B cell (primary cell): ENCODE measurements at regions not wholly inside any gene's neighbourhood (a gene's known extent, or its start where the extent isn't known, plus 50 kb on each side); places are given as distances from the start of the nearest gene placed in this dataset.

ENCODE experiments used
- ATAC-seq: fragments of 200-7000 bp; cut with Tn5 transposase; one replicate; pipeline ENCODE4 v1.10.0; 2021; ENCODE audit warnings: low read depth, mild to moderate bottlenecking, moderate number of reproducible peaks, moderate library complexity
- CTCF ChIA-PET: fragments of 350-600 bp; sonication (Branson Sonifier 250); formaldehyde crosslinking; loops from one replicate; lab custom pipeline; 2021; ENCODE audit warnings: antibody characterized with exemption, inconsistent platforms; lab: Charles Lee
- POLR2A ChIA-PET: fragments of 350-600 bp; sonication (Branson Sonifier 250); formaldehyde crosslinking; loops from one replicate; lab custom pipeline; 2021; ENCODE audit warnings: antibody characterized with exemption; lab: Charles Lee
- DNase-seq: peaks from one replicate; pipeline ENCODE4 v3.0.0; 2013
- H2AFZ ChIP-seq: 2 replicates; pipeline ENCODE4 v1.6.1; 2012; ENCODE audit warnings: mild to moderate bottlenecking, low read depth, low read length; ENCODE audit not compliant: insufficient read depth, poor library complexity, severe bottlenecking
- H3K27ac ChIP-seq, 2 donors: 1 replicate in 1 of 2; 2 replicates in 1 of 2; pipeline ENCODE4 v1.5.1; 2012 to 2013; ENCODE audit warnings: low read length in 2 of 2, mild to moderate bottlenecking in 2 of 2, moderate library complexity in 1 of 2
- H3K27me3 ChIP-seq, 4 experiments: fragments of 200-600 bp in 1 of 4; sonication (generic) in 1 of 4; replicated peaks in 1 of 4; 1 replicate in 2 of 4; 2 replicates in 2 of 4; pipeline versions ENCODE4 v1.6.1 to v1.7.0; 2013 to 2016; ENCODE audit warnings: low read length in 3 of 4, mild to moderate bottlenecking in 2 of 4, mixed read lengths in 1 of 4, moderate library complexity in 1 of 4; ENCODE audit not compliant: insufficient read depth in 4 of 4, control insufficient read depth in 3 of 4; ENCODE audit errors: control extremely low read depth in 1 of 4
- H3K36me3 ChIP-seq, 2 experiments: replicated peaks in 1 of 2; 1 replicate in 1 of 2; 2 replicates in 1 of 2; pipeline versions ENCODE4 v1.6.1 to v1.7.1; 2013; ENCODE audit warnings: low read length in 1 of 2; ENCODE audit not compliant: insufficient read depth in 2 of 2, control insufficient read depth in 1 of 2; ENCODE audit errors: control extremely low read depth in 1 of 2, extremely low read depth in 1 of 2
- H3K4me1 ChIP-seq, 2 donors: fragments of 200-600 bp in 1 of 2; sonication (generic) in 1 of 2; 1 replicate in 1 of 2; 2 replicates in 1 of 2; pipeline versions ENCODE4 v1.5.1 to v1.6.1; 2013 to 2017; ENCODE audit warnings: low read length in 2 of 2; ENCODE audit not compliant: control insufficient read depth in 2 of 2, insufficient read depth in 2 of 2
- H3K4me2 ChIP-seq: replicated peaks from 2 replicates; pipeline ENCODE3; 2012; ENCODE audit warnings: mild to moderate bottlenecking, low read depth, low read length; ENCODE audit not compliant: poor library complexity, severe bottlenecking
- H3K4me3 ChIP-seq, 5 experiments: fragments of 200-600 bp in 1 of 5; sonication (generic) in 1 of 5; 1 replicate in 3 of 5; 2 replicates in 2 of 5; pipeline versions ENCODE4 v1.5.1 to v1.7.0; 2011 to 2016; ENCODE audit warnings: low read length in 4 of 5, mild to moderate bottlenecking in 4 of 5, low read depth in 2 of 5, control low read depth in 1 of 5, moderate library complexity in 1 of 5; ENCODE audit not compliant: insufficient read depth in 1 of 5; ENCODE audit errors: control extremely low read depth in 1 of 5, extremely low read depth in 1 of 5
- H3K79me2 ChIP-seq: fragments of 200-600 bp; sonication (generic); one replicate; pipeline ENCODE4 v1.6.0; 2016; ENCODE audit warnings: low read length; ENCODE audit not compliant: control insufficient read depth, insufficient read depth
- H3K9ac ChIP-seq: fragments of 200-600 bp; sonication (generic); 2 replicates; pipeline ENCODE4 v1.6.1; 2017; ENCODE audit warnings: mild to moderate bottlenecking, low read length, moderate library complexity
- H3K9me3 ChIP-seq, 3 donors: one replicate each; pipeline versions ENCODE4 v1.6.1 to v1.7.1; 2013; ENCODE audit warnings: low read length in 2 of 3; ENCODE audit not compliant: control insufficient read depth in 2 of 3, insufficient read depth in 1 of 3; ENCODE audit errors: control extremely low read depth in 1 of 3
- H4K20me1 ChIP-seq: 2 replicates; pipeline ENCODE4 v1.6.0; 2012; ENCODE audit warnings: mild to moderate bottlenecking, low read length; ENCODE audit not compliant: insufficient read depth, control insufficient read depth, poor library complexity, severe bottlenecking
- H3K27ac Mint-ChIP-seq: one replicate; pipeline ENCODE4 v1.8.0; 2021; ENCODE audit warnings: mixed read lengths
- H3K27me3 Mint-ChIP-seq: one replicate; pipeline ENCODE4 v1.8.0; 2021; ENCODE audit warnings: mixed read lengths
- H3K4me1 Mint-ChIP-seq: one replicate; pipeline ENCODE4 v1.8.0; 2021; ENCODE audit warnings: mixed read lengths
- H3K4me3 Mint-ChIP-seq: one replicate; pipeline ENCODE4 v1.8.0; 2021; ENCODE audit warnings: mixed read lengths
- H3K9me3 Mint-ChIP-seq: one replicate; pipeline ENCODE4 v1.8.0; 2022; ENCODE audit warnings: mixed read lengths; ENCODE audit not compliant: insufficient read depth
- EZH2 ChIP-seq: IDR thresholded peaks from 2 replicates; pipeline ENCODE4 v1.6.1; 2012; ENCODE audit warnings: borderline replicate concordance, low read depth, mild to moderate bottlenecking, moderate library complexity, low read length; ENCODE audit not compliant: insufficient read depth, poor library complexity, severe bottlenecking
- WGBS: methylation state at CpG from one replicate; pipeline ENCODE4 v1.1.5; 2013; ENCODE audit warnings: missing lambda C conversion rate; ENCODE audit not compliant: insufficient coverage; 5-methylcytosine and 5-hydroxymethylcytosine counted together
- intact Hi-C: fragments of 100-400 bp; cut with micrococcal nuclease; formaldehyde crosslinking; loops from one replicate; pipeline ENCODE4 v1.10.0; 2022
- TF ChIP-seq, protein P1 (sequence below): fragments of 200-600 bp; IDR thresholded peaks from one replicate; pipeline ENCODE4 v1.8.0; 2022; ENCODE audit warnings: antibody characterized with exemption, mild to moderate bottlenecking

DNA sequence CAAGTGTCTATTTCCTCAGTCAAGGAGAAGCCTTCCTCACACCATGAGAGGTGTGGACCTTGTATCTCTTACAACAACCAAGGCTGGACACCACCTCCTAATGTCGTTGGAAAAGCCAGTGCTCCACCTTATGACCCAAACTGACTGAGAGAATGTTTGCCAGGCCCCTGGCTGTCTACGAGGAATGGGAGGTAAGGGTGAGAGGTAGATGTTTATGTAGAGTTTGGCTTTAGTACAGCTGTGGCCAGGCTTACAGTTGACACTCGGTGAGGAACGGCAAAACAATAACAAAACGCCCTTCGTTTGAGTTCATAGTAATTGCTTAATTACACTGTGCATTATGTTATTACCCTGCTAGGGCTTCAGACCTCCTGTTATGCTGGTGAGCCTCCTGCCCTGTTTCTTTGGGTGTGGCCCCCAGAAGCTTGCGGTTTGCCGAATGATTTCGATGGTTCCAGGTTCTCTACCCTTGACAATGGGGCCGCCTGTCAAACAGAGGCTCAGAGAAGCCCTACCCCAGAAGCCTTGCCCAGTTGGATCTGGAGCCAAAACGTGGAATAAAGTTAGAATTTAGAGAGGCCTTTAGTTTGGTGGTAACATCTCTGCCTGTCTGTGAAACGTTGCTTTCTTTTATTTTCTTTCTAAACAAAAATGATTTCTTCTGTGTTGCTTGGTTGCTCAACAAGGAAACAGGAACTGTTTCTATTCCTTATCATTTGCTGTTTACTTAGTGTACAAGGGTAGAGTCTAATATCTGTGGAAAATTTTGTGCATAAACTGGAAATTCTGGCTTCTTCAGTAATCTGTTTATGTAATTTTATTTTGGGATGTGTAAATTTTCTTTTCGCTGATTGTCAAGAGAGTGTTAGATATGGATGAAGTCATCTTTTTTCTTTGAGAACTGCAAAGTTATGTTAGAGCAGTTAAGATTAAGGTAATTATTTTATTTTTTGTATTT is 60.4 kb upstream of the FOXQ1 start:
- Histone ChIP-seq H3K79me2 (no peaks in the 10 kb centered on the region), H2AFZ (no peak overlapping the region), H3K4me3 (no peak overlapping the region), H3K27me3 (no peaks in the 10 kb centered on the region), H3K36me3 (no peaks in the 10 kb centered on the region), H3K4me2 (no peak overlapping the region), H4K20me1 (no peaks in the 10 kb centered on the region), H3K9ac (no peak overlapping the region), H3K9me3 (peaks cover 0 to 6% (median 0%) of the 10 kb centered on the region in 3 donors), H3K27ac (no peak overlapping the region), H3K4me1 (no peaks in the 10 kb centered on the region)
- DNase-seq = no peak
- ChIA-PET CTCF (no interaction called here), POLR2A (no interaction called here)
- TF ChIP-seq, protein P1, sequence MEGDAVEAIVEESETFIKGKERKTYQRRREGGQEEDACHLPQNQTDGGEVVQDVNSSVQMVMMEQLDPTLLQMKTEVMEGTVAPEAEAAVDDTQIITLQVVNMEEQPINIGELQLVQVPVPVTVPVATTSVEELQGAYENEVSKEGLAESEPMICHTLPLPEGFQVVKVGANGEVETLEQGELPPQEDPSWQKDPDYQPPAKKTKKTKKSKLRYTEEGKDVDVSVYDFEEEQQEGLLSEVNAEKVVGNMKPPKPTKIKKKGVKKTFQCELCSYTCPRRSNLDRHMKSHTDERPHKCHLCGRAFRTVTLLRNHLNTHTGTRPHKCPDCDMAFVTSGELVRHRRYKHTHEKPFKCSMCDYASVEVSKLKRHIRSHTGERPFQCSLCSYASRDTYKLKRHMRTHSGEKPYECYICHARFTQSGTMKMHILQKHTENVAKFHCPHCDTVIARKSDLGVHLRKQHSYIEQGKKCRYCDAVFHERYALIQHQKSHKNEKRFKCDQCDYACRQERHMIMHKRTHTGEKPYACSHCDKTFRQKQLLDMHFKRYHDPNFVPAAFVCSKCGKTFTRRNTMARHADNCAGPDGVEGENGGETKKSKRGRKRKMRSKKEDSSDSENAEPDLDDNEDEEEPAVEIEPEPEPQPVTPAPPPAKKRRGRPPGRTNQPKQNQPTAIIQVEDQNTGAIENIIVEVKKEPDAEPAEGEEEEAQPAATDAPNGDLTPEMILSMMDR = no peak
- TF ChIP-seq EZH2 = no peak
- no peak for ATAC-seq
- intact Hi-C loops = no loop called here
- H3K9me3 Mint-ChIP-seq = peaks cover 4% of the 10 kb centered on the region
- peaks cover 12% of the 10 kb centered on the region for H3K27me3 Mint-ChIP-seq
- H3K4me1 Mint-ChIP-seq = no peaks in the 10 kb centered on the region
- WGBS = 95% methylated on average over 9 of the region's 13 CpGs
- no peak overlapping the region for H3K27ac Mint-ChIP-seq
- H3K4me3 Mint-ChIP-seq = no peak overlapping the region

DNA sequence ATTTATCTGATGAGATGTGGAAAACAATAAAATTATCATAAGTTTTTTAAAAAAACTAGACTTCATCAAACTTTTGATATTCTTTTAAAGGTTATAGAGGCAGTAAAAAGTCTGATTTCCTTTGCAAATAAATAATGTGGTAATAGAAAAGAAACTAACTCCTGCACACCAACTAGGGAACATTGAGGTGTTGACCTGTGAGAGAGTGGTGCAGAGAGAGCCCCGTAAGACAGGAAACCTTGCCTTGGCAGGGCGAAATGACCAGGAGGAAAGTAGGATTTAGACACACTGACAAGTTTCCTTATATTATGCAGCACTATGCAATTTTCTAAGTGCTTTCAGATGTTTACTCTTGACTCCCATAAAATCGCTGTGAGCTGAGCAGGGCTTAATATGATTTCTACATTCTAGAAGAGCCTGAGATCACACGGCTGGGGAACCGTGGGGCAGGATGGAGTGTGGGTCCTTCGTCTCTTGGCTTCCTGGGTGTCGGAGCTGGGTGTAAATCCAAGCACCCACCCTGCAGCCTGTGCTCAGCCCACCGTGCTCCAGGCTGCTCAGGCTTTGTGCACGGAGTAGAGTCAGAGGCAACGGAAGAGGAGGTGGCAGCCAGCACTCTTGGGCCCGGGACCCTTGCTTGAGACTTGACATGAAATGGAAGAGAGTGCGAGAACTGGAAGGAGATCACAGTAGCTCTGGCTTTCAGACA is 61.3 kb upstream of the FOXQ1 start:
- ChIA-PET CTCF (no interaction called here), POLR2A (no interaction called here)
- Mint-ChIP-seq H3K27ac (no peak overlapping the region), H3K4me1 (no peaks in the 10 kb centered on the region), H3K4me3 (no peak overlapping the region), H3K9me3 (peaks cover 4% of the 10 kb centered on the region), H3K27me3 (peaks cover 6% of the 10 kb centered on the region)
- ATAC-seq (no peak), DNase-seq (no peak)
- no peaks in the 10 kb centered on the region for H3K79me2 ChIP-seq
- TF ChIP-seq EZH2 = no peak
- TF ChIP-seq, protein P1 = no peak
- H3K9ac ChIP-seq = no peak overlapping the region
- no peak overlapping the region for H3K27ac ChIP-seq
- H3K4me3 ChIP-seq = no peak overlapping the region
- H3K4me1 ChIP-seq = no peaks in the 10 kb centered on the region
- intact Hi-C loops = no loop called here
- H3K9me3 ChIP-seq = peaks cover 0 to 8% (median 0%) of the 10 kb centered on the region in 3 donors
- 80% methylated on average over 12 of the region's 12 CpGs for WGBS
- no peak overlapping the region for H3K4me2 ChIP-seq
- H3K27me3 ChIP-seq = no peaks in the 10 kb centered on the region
- H2AFZ ChIP-seq = no peak overlapping the region
- no peaks in the 10 kb centered on the region for H3K36me3 ChIP-seq
- H4K20me1 ChIP-seq = no peaks in the 10 kb centered on the region
